B cell (primary cell): ENCODE measurements at regions not wholly inside any gene's neighbourhood (a gene's known extent, or its start where the extent isn't known, plus 50 kb on each side); places are given as distances from the start of the nearest gene placed in this dataset.

Experiments used
- ATAC-seq: fragments of 200-7000 bp; cut with Tn5 transposase; one replicate; pipeline ENCODE4 v1.10.0; 2021; ENCODE audit warnings: low read depth, mild to moderate bottlenecking, moderate number of reproducible peaks, moderate library complexity
- CTCF ChIA-PET: fragments of 350-600 bp; sonication (Branson Sonifier 250); formaldehyde crosslinking; loops from one replicate; lab custom pipeline; 2021; ENCODE audit warnings: antibody characterized with exemption, inconsistent platforms; lab: Charles Lee
- POLR2A ChIA-PET: fragments of 350-600 bp; sonication (Branson Sonifier 250); formaldehyde crosslinking; loops from one replicate; lab custom pipeline; 2021; ENCODE audit warnings: antibody characterized with exemption; lab: Charles Lee
- DNase-seq: peaks from one replicate; pipeline ENCODE4 v3.0.0; 2013
- H2AFZ ChIP-seq: 2 replicates; pipeline ENCODE4 v1.6.1; 2012; ENCODE audit warnings: mild to moderate bottlenecking, low read depth, low read length; ENCODE audit not compliant: insufficient read depth, poor library complexity, severe bottlenecking
- H3K27ac ChIP-seq, 2 donors: 1 replicate in 1 of 2; 2 replicates in 1 of 2; pipeline ENCODE4 v1.5.1; 2012 to 2013; ENCODE audit warnings: low read length in 2 of 2, mild to moderate bottlenecking in 2 of 2, moderate library complexity in 1 of 2
- H3K27me3 ChIP-seq, 4 experiments: fragments of 200-600 bp in 1 of 4; sonication (generic) in 1 of 4; replicated peaks in 1 of 4; 1 replicate in 2 of 4; 2 replicates in 2 of 4; pipeline versions ENCODE4 v1.6.1 to v1.7.0; 2013 to 2016; ENCODE audit warnings: low read length in 3 of 4, mild to moderate bottlenecking in 2 of 4, mixed read lengths in 1 of 4, moderate library complexity in 1 of 4; ENCODE audit not compliant: insufficient read depth in 4 of 4, control insufficient read depth in 3 of 4; ENCODE audit errors: control extremely low read depth in 1 of 4
- H3K36me3 ChIP-seq, 2 experiments: replicated peaks in 1 of 2; 1 replicate in 1 of 2; 2 replicates in 1 of 2; pipeline versions ENCODE4 v1.6.1 to v1.7.1; 2013; ENCODE audit warnings: low read length in 1 of 2; ENCODE audit not compliant: insufficient read depth in 2 of 2, control insufficient read depth in 1 of 2; ENCODE audit errors: control extremely low read depth in 1 of 2, extremely low read depth in 1 of 2
- H3K4me1 ChIP-seq, 2 donors: fragments of 200-600 bp in 1 of 2; sonication (generic) in 1 of 2; 1 replicate in 1 of 2; 2 replicates in 1 of 2; pipeline versions ENCODE4 v1.5.1 to v1.6.1; 2013 to 2017; ENCODE audit warnings: low read length in 2 of 2; ENCODE audit not compliant: control insufficient read depth in 2 of 2, insufficient read depth in 2 of 2
- H3K4me2 ChIP-seq: replicated peaks from 2 replicates; pipeline ENCODE3; 2012; ENCODE audit warnings: mild to moderate bottlenecking, low read depth, low read length; ENCODE audit not compliant: poor library complexity, severe bottlenecking
- H3K4me3 ChIP-seq, 5 experiments: fragments of 200-600 bp in 1 of 5; sonication (generic) in 1 of 5; 1 replicate in 3 of 5; 2 replicates in 2 of 5; pipeline versions ENCODE4 v1.5.1 to v1.7.0; 2011 to 2016; ENCODE audit warnings: low read length in 4 of 5, mild to moderate bottlenecking in 4 of 5, low read depth in 2 of 5, control low read depth in 1 of 5, moderate library complexity in 1 of 5; ENCODE audit not compliant: insufficient read depth in 1 of 5; ENCODE audit errors: control extremely low read depth in 1 of 5, extremely low read depth in 1 of 5
- H3K79me2 ChIP-seq: fragments of 200-600 bp; sonication (generic); one replicate; pipeline ENCODE4 v1.6.0; 2016; ENCODE audit warnings: low read length; ENCODE audit not compliant: control insufficient read depth, insufficient read depth
- H3K9ac ChIP-seq: fragments of 200-600 bp; sonication (generic); 2 replicates; pipeline ENCODE4 v1.6.1; 2017; ENCODE audit warnings: mild to moderate bottlenecking, low read length, moderate library complexity
- H3K9me3 ChIP-seq, 3 donors: one replicate each; pipeline versions ENCODE4 v1.6.1 to v1.7.1; 2013; ENCODE audit warnings: low read length in 2 of 3; ENCODE audit not compliant: control insufficient read depth in 2 of 3, insufficient read depth in 1 of 3; ENCODE audit errors: control extremely low read depth in 1 of 3
- H4K20me1 ChIP-seq: 2 replicates; pipeline ENCODE4 v1.6.0; 2012; ENCODE audit warnings: mild to moderate bottlenecking, low read length; ENCODE audit not compliant: insufficient read depth, control insufficient read depth, poor library complexity, severe bottlenecking
- H3K27ac Mint-ChIP-seq: one replicate; pipeline ENCODE4 v1.8.0; 2021; ENCODE audit warnings: mixed read lengths
- H3K27me3 Mint-ChIP-seq: one replicate; pipeline ENCODE4 v1.8.0; 2021; ENCODE audit warnings: mixed read lengths
- H3K4me1 Mint-ChIP-seq: one replicate; pipeline ENCODE4 v1.8.0; 2021; ENCODE audit warnings: mixed read lengths
- H3K4me3 Mint-ChIP-seq: one replicate; pipeline ENCODE4 v1.8.0; 2021; ENCODE audit warnings: mixed read lengths
- H3K9me3 Mint-ChIP-seq: one replicate; pipeline ENCODE4 v1.8.0; 2022; ENCODE audit warnings: mixed read lengths; ENCODE audit not compliant: insufficient read depth
- EZH2 ChIP-seq: IDR thresholded peaks from 2 replicates; pipeline ENCODE4 v1.6.1; 2012; ENCODE audit warnings: borderline replicate concordance, low read depth, mild to moderate bottlenecking, moderate library complexity, low read length; ENCODE audit not compliant: insufficient read depth, poor library complexity, severe bottlenecking
- WGBS: methylation state at CpG from one replicate; pipeline ENCODE4 v1.1.5; 2013; ENCODE audit warnings: missing lambda C conversion rate; ENCODE audit not compliant: insufficient coverage; 5-methylcytosine and 5-hydroxymethylcytosine counted together
- intact Hi-C: fragments of 100-400 bp; cut with micrococcal nuclease; formaldehyde crosslinking; loops from one replicate; pipeline ENCODE4 v1.10.0; 2022
- TF ChIP-seq, protein P1 (sequence below): fragments of 200-600 bp; IDR thresholded peaks from one replicate; pipeline ENCODE4 v1.8.0; 2022; ENCODE audit warnings: antibody characterized with exemption, mild to moderate bottlenecking

DNA sequence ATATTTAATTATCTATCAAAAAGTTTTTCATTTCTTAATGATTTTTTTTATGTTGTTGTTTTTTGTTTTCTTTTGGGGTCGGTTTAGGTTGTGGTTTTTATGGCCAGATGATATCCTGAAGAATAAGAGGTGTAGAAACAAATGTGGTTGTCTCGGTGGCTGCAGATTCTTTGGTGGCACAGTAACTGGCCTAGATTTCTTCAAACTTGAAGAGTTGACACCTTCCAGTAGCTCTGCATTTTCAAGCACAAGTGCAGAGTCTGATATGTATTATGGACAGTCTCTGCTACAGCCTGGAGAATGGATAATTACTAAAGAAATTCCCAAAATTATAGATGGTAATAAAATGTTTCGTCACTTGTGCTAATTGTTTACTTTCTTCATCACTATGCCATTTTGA lies 82.6 kb downstream of the BLTP1 start:
- Histone ChIP-seq H3K4me3 (no peak overlapping the region), H3K4me1 (no peaks in the 10 kb centered on the region), H3K9ac (no peak overlapping the region), H3K27ac (no peak overlapping the region), H4K20me1 (no peaks in the 10 kb centered on the region), H3K79me2 (no peaks in the 10 kb centered on the region), H2AFZ (no peak overlapping the region), H3K4me2 (no peak overlapping the region), H3K9me3 (no peaks in the 10 kb centered on the region), H3K36me3 (peaks cover 21 to 36% of the 10 kb centered on the region in 2 experiments), H3K27me3 (no peaks in the 10 kb centered on the region)
- Mint-ChIP-seq H3K9me3 (no peaks in the 10 kb centered on the region), H3K27me3 (no peaks in the 10 kb centered on the region), H3K4me3 (no peak overlapping the region), H3K27ac (no peak overlapping the region), H3K4me1 (no peaks in the 10 kb centered on the region)
- TF ChIP-seq EZH2 = no peak
- TF ChIP-seq, protein P1, sequence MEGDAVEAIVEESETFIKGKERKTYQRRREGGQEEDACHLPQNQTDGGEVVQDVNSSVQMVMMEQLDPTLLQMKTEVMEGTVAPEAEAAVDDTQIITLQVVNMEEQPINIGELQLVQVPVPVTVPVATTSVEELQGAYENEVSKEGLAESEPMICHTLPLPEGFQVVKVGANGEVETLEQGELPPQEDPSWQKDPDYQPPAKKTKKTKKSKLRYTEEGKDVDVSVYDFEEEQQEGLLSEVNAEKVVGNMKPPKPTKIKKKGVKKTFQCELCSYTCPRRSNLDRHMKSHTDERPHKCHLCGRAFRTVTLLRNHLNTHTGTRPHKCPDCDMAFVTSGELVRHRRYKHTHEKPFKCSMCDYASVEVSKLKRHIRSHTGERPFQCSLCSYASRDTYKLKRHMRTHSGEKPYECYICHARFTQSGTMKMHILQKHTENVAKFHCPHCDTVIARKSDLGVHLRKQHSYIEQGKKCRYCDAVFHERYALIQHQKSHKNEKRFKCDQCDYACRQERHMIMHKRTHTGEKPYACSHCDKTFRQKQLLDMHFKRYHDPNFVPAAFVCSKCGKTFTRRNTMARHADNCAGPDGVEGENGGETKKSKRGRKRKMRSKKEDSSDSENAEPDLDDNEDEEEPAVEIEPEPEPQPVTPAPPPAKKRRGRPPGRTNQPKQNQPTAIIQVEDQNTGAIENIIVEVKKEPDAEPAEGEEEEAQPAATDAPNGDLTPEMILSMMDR = no peak
- ChIA-PET CTCF (no interaction called here), POLR2A (no interaction called here)
- WGBS = 89% methylated on average over 2 of the region's 3 CpGs
- no peak for DNase-seq
- ATAC-seq = no peak
- intact Hi-C loops = loop anchor here (10.0 kb wide), 1 partner anchor 50 kb away; no protein-coding TSS in a partner anchor

DNA sequence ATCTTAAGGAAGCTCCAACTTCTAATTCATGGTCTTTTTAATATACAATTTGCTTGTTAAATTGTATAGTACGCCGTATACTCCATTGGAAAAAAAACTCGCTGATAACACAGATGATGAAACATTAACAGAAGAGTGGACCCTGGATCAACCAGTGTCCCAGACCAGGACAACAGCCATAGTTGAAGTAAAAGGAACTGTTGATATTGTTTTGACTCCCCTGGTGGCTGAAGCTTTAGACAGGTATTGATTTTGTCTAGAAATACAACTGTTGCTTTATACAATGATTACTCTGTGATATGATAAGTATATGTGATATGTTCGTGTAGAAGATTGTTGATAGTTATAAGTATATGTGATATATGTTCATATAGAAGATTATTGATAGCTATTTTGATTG lies 91.7 kb downstream of the BLTP1 start:
- Histone ChIP-seq H3K4me2 (no peak overlapping the region), H4K20me1 (no peaks in the 10 kb centered on the region), H3K9me3 (no peaks in the 10 kb centered on the region), H2AFZ (no peak overlapping the region), H3K4me3 (no peak overlapping the region), H3K79me2 (no peaks in the 10 kb centered on the region), H3K36me3 (peaks cover 7 to 40% of the 10 kb centered on the region in 2 experiments), H3K9ac (no peak overlapping the region), H3K27me3 (no peaks in the 10 kb centered on the region), H3K27ac (no peak overlapping the region), H3K4me1 (no peaks in the 10 kb centered on the region)
- POLR2A ChIA-PET = no interaction called here
- Mint-ChIP-seq H3K4me3 (no peak overlapping the region), H3K27me3 (no peaks in the 10 kb centered on the region), H3K4me1 (no peaks in the 10 kb centered on the region), H3K27ac (no peak overlapping the region), H3K9me3 (no peaks in the 10 kb centered on the region)
- intact Hi-C loops = no loop called here
- CTCF ChIA-PET = no interaction called here
- no peak for TF ChIP-seq EZH2
- TF ChIP-seq, protein P1 = no peak
- ATAC-seq (no peak), DNase-seq (no peak)
- 100% methylated on average over 1 of the region's 4 CpGs for WGBS
